Thoracic aorta (tissue), 2 donors: ENCODE measurements at regions not wholly inside any gene's neighbourhood (a gene's known extent, or its start where the extent isn't known, plus 50 kb on each side); places are given as distances from the start of the nearest gene placed in this dataset.

Source experiments
- ATAC-seq: fragments of 150-250 bp; one replicate; pipeline ENCODE4 v1.8.0; 2017; ENCODE audit warnings: low read depth; ENCODE audit not compliant: insufficient number of reproducible peaks, low FRiP score
- DNase-seq: peaks from one replicate; pipeline ENCODE4 v3.0.0-alpha.2; 2020; ENCODE audit warnings: low spot score
- H3K27ac ChIP-seq, 2 donors: fragments of 200-600 bp; sonication (generic); 1 replicate in 1 of 2; 2 replicates in 1 of 2; pipeline ENCODE4 v1.5.1; 2016; ENCODE audit warnings: mild to moderate bottlenecking in 2 of 2, moderate library complexity in 2 of 2
- H3K27me3 ChIP-seq: fragments of 200-600 bp; sonication (generic); replicated peaks from 2 replicates; pipeline ENCODE4 v1.6.0; 2016; ENCODE audit warnings: mild to moderate bottlenecking; ENCODE audit not compliant: insufficient read depth
- H3K36me3 ChIP-seq: fragments of 200-600 bp; sonication (generic); one replicate; pipeline ENCODE4 v1.5.1; 2016
- H3K4me1 ChIP-seq, 2 donors: fragments of 200-600 bp; sonication (generic); 1 replicate in 1 of 2; 2 replicates in 1 of 2; pipeline versions ENCODE4 v1.5.1 to v1.6.0; 2016; ENCODE audit warnings: low read depth in 2 of 2, mild to moderate bottlenecking in 1 of 2; ENCODE audit not compliant: control insufficient read depth in 1 of 2
- H3K4me3 ChIP-seq: fragments of 200-600 bp; sonication (generic); 2 replicates; pipeline ENCODE4 v1.5.1; 2016; ENCODE audit warnings: mild to moderate bottlenecking
- H3K9me3 ChIP-seq: fragments of 200-600 bp; sonication (generic); 2 replicates; pipeline ENCODE4 v1.5.1; 2016
- CTCF ChIP-seq: fragments of 200-600 bp; sonication (generic); IDR thresholded peaks from one replicate; pipeline ENCODE4 v1.5.1; 2019; ENCODE audit warnings: antibody characterized with exemption

GRCh38 chr10:52540479-52540984 lies 226.5 kb downstream of the DKK1 start:
- no peak for ATAC-seq
- no peak for TF ChIP-seq CTCF
- no peak for DNase-seq
- Histone ChIP-seq H3K36me3 (no peaks in the 10 kb centered on the region), H3K27me3 (no peaks in the 10 kb centered on the region), H3K4me1 (no peaks in the 10 kb centered on the region), H3K4me3 (no peak overlapping the region), H3K9me3 (no peaks in the 10 kb centered on the region), H3K27ac (no peak overlapping the region)

- DNase-seq (no peak), ATAC-seq (no peak)
- H3K27ac ChIP-seq, result no peak overlapping the region
- no peaks in the 10 kb centered on the region for H3K9me3 ChIP-seq
- no peak for TF ChIP-seq CTCF
- no peaks in the 10 kb centered on the region for H3K36me3 ChIP-seq
- H3K27me3 ChIP-seq, result no peaks in the 10 kb centered on the region
- H3K4me1 ChIP-seq, result no peaks in the 10 kb centered on the region
- no peak overlapping the region for H3K4me3 ChIP-seq
Measured at GRCh38 chr10:52541006-52541473, 227.0 kb downstream of the DKK1 start.

DNA sequence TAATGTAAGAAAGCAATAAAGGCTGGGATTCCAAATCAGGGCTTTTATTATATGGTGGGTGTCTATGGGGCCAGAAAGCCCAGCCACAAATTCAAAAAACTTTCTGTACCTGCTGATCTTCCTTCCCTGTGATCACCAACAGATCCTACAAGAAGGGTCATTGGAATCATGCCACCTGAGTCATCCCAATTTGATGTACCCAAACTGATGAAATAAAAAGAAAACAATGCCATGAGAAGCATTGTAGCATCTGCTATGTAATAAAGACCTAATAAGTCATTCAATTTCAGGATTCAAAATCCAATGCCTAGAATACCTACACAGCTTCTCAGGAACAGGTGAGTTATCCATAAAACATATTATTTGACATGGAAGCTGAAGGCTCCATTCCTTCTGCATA lies 228.8 kb downstream of the DKK1 start:
- no peak overlapping the region for H3K27ac ChIP-seq
- no peaks in the 10 kb centered on the region for H3K27me3 ChIP-seq
- no peaks in the 10 kb centered on the region for H3K36me3 ChIP-seq
- ATAC-seq, result no peak
- H3K9me3 ChIP-seq, result no peaks in the 10 kb centered on the region
- DNase-seq, result no peak
- no peaks in the 10 kb centered on the region for H3K4me1 ChIP-seq
- no peak overlapping the region for H3K4me3 ChIP-seq
- TF ChIP-seq CTCF, result no peak

DNA sequence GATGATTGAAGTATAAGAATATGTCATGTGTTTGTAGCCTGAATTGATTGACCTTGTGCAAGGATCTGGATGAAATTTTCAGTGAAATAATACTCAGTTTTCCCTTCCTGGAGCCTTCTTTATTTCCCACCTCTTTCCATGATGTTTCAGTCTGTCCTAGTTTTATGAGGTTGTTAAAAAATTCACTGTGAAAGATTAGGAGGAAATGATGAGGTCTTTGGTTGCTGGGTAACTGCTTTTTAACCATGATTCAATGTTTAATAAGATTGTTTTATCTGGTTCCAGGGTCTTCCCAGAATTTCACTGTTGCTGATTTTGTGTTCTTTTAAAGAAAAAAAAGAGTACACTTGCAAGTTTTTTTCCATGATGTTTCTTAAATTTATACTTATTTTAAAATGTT lies 221.5 kb downstream of the MBL2 start:
- Histone ChIP-seq H3K27ac (no peak overlapping the region), H3K27me3 (no peaks in the 10 kb centered on the region), H3K36me3 (no peaks in the 10 kb centered on the region), H3K4me3 (no peak overlapping the region), H3K4me1 (no peaks in the 10 kb centered on the region), H3K9me3 (no peaks in the 10 kb centered on the region)
- no peak for ATAC-seq
- no peak for DNase-seq
- no peak for TF ChIP-seq CTCF

DNA sequence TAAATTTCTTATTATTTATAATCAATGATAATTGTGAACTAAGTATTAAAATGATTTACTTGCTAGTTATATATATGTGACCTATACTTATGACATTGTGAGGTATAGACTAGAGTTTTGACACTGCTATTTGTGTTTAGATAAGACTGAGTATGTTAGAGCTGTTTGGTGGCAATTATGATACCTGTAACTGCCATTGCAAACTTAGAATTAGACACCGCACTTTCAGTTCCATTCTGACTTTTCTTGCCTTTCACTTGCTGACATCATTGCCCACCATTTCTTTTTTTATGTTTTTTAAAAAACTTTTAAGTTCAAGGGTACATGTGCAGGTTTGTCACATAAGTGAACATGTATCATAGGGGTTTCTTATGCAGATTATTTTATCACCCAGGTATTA lies 214.5 kb downstream of the MBL2 start:
- DNase-seq, result no peak
- H3K27ac ChIP-seq, result no peak overlapping the region
- H3K27me3 ChIP-seq, result no peaks in the 10 kb centered on the region
- no peaks in the 10 kb centered on the region for H3K9me3 ChIP-seq
- no peak overlapping the region for H3K4me3 ChIP-seq
- no peaks in the 10 kb centered on the region for H3K4me1 ChIP-seq
- ATAC-seq, result no peak
- H3K36me3 ChIP-seq, result no peaks in the 10 kb centered on the region
- TF ChIP-seq CTCF, result no peak
